SU-DHL-6 (cell line): ENCODE measurements at regions not wholly inside any gene's neighbourhood (a gene's known extent, or its start where the extent isn't known, plus 50 kb on each side); places are given as distances from the start of the nearest gene placed in this dataset.

Experiments
- EZH2phosphoT487 ChIP-seq: fragments of 200-600 bp; sonication (generic), shearing (Covaris generic); conservative IDR thresholded peaks from 2 replicates; pipeline ENCODE4 v1.6.1; 2018; ENCODE audit warnings: mild to moderate bottlenecking, antibody characterized with exemption, low read length, moderate library complexity, mixed read lengths
- TF ChIP-seq, protein P1 (sequence below): fragments of 200-600 bp; sonication (generic); IDR thresholded peaks from one replicate; pipeline ENCODE4 v1.5.1; 2017; ENCODE audit warnings: antibody characterized with exemption, mild to moderate bottlenecking, low read length, moderate library complexity; ENCODE audit not compliant: insufficient read depth, poor library complexity, severe bottlenecking

DNA sequence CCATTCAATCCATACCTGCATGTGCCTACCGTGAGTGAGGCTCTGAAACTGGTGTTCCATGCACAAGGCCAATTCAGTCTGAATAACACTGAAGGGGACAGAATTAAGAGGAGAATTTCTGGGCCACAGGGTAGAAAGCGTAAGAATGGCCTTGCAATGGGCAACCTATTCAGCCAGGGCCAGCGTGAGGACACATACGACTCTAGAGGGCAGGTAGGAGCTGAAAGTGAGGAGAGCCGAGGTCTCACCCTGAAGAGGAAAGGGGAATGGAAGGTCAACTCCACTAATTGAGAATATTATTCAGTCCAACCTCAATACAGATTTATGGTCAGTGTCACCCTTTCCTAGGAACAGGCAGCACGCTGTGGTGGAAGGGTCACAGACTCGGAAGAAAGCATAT, 202.2 kb downstream of the TRIML1 start:
- TF ChIP-seq, protein P1, sequence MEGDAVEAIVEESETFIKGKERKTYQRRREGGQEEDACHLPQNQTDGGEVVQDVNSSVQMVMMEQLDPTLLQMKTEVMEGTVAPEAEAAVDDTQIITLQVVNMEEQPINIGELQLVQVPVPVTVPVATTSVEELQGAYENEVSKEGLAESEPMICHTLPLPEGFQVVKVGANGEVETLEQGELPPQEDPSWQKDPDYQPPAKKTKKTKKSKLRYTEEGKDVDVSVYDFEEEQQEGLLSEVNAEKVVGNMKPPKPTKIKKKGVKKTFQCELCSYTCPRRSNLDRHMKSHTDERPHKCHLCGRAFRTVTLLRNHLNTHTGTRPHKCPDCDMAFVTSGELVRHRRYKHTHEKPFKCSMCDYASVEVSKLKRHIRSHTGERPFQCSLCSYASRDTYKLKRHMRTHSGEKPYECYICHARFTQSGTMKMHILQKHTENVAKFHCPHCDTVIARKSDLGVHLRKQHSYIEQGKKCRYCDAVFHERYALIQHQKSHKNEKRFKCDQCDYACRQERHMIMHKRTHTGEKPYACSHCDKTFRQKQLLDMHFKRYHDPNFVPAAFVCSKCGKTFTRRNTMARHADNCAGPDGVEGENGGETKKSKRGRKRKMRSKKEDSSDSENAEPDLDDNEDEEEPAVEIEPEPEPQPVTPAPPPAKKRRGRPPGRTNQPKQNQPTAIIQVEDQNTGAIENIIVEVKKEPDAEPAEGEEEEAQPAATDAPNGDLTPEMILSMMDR = no peak
- TF ChIP-seq EZH2phosphoT487 = no peak
